HepG2 (cell line): ENCODE measurements at regions not wholly inside any gene's neighbourhood (a gene's known extent, or its start where the extent isn't known, plus 50 kb on each side); places are given as distances from the start of the nearest gene placed in this dataset.

Experiments used
- BRCA1 ChIP-seq: sonication (generic); formaldehyde crosslinking; IDR thresholded peaks from 2 replicates; pipeline ENCODE4 v1.4.0; 2020; ENCODE audit warnings: missing genetic modification reagents
- CHD2 ChIP-seq: IDR thresholded peaks from 2 replicates; pipeline ENCODE4 v1.6.1; 2011; ENCODE audit warnings: low read depth, low read length, improper control_type of control experiment
- ETV6 ChIP-seq: sonication (generic); formaldehyde crosslinking; conservative IDR thresholded peaks from 2 replicates; pipeline ENCODE4 v1.4.0; 2020; ENCODE audit warnings: missing genetic modification reagents
- GZF1 ChIP-seq: sonication (generic); formaldehyde crosslinking; IDR thresholded peaks from 2 replicates; pipeline ENCODE4 v1.5.1; 2020; ENCODE audit warnings: mild to moderate bottlenecking, missing genetic modification reagents
- MXD4 ChIP-seq: IDR thresholded peaks from 2 replicates; pipeline ENCODE4 v1.6.1; 2016; ENCODE audit warnings: mild to moderate bottlenecking, missing biosample characterization, missing genetic modification reagents
- NFE2L2 ChIP-seq: fragments of 150-350 bp; IDR thresholded peaks from 2 replicates; pipeline ENCODE4 v1.6.1; 2014; ENCODE audit warnings: low read length
- PHF8 ChIP-seq: sonication (generic); formaldehyde crosslinking; IDR thresholded peaks from 2 replicates; pipeline ENCODE4 v1.5.0; 2020; ENCODE audit warnings: missing genetic modification reagents
- POLR2A ChIP-seq, 2 experiments: IDR thresholded peaks; 2 replicates each; pipeline ENCODE4 v1.6.1; 2011; ENCODE audit warnings: low read depth in 2 of 2, low read length in 2 of 2, mild to moderate bottlenecking in 1 of 2, moderate library complexity in 1 of 2; ENCODE audit not compliant: insufficient read depth in 1 of 2
- SALL2 ChIP-seq: sonication (generic); formaldehyde crosslinking; IDR thresholded peaks from 2 replicates; pipeline ENCODE4 v1.8.1; 2023; ENCODE audit warnings: mild to moderate bottlenecking, missing genetic modification reagents, inconsistent platforms
- SMC3 ChIP-seq: IDR thresholded peaks from 2 replicates; pipeline ENCODE4 v1.6.1; 2011; ENCODE audit warnings: low read length, improper control_type of control experiment
- STAT5B ChIP-seq: sonication (generic); formaldehyde crosslinking; IDR thresholded peaks from 2 replicates; pipeline ENCODE4 v1.4.0; 2020; ENCODE audit warnings: missing genetic modification reagents
- UBTF ChIP-seq: sonication (generic); formaldehyde crosslinking; IDR thresholded peaks from 2 replicates; pipeline ENCODE4 v1.4.0; 2020; ENCODE audit warnings: mild to moderate bottlenecking, missing genetic modification reagents
- ZNF263 ChIP-seq: sonication (generic); formaldehyde crosslinking; IDR thresholded peaks from 2 replicates; pipeline ENCODE4 v1.4.0; 2020; ENCODE audit warnings: missing genetic modification reagents
- ZNF605 ChIP-seq: sonication (generic); formaldehyde crosslinking; IDR thresholded peaks from 2 replicates; pipeline ENCODE4 v1.8.0; 2022; ENCODE audit warnings: mild to moderate bottlenecking, missing genetic modification reagents

GRCh38 chrX:4268676-4269075 lies 555.2 kb upstream of the PRKX start:
- TF ChIP-seq ZNF605 (CRISPR knock-in tag): no peak
- no peak for TF ChIP-seq POLR2A (IDR thresholded peaks at IDR 0.05; ENCODE audit: insufficient read depth in 1 of 2, low read depth in 2 of 2, low read length in 2 of 2)
- TF ChIP-seq STAT5B: no peak
- TF ChIP-seq CHD2: no peak
- no peak for TF ChIP-seq ETV6 (CRISPR knock-in tag)
- no peak for TF ChIP-seq SMC3
- TF ChIP-seq BRCA1 (CRISPR knock-in tag): no peak
- no peak for TF ChIP-seq SALL2 (CRISPR knock-in tag)
- TF ChIP-seq ZNF263: no peak
- no peak for TF ChIP-seq NFE2L2
- no peak for TF ChIP-seq UBTF (CRISPR knock-in tag)
- TF ChIP-seq MXD4 (CRISPR knock-in tag): no peak
- no peak for TF ChIP-seq GZF1
- TF ChIP-seq PHF8 (CRISPR knock-in tag): no peak
